NT2/D1 (cell line): ENCODE measurements at regions not wholly inside any gene's neighbourhood (a gene's known extent, or its start where the extent isn't known, plus 50 kb on each side); places are given as distances from the start of the nearest gene placed in this dataset.

ENCODE experiments used
- SUZ12 ChIP-seq: IDR thresholded peaks from 2 replicates; pipeline ENCODE4 v1.6.1; 2011; ENCODE audit not compliant: insufficient read length, insufficient read depth; ENCODE audit errors: extremely low read depth
- YY1 ChIP-seq: IDR thresholded peaks from 2 replicates; pipeline ENCODE4 v1.6.1; 2011; ENCODE audit not compliant: insufficient read length, insufficient read depth

DNA sequence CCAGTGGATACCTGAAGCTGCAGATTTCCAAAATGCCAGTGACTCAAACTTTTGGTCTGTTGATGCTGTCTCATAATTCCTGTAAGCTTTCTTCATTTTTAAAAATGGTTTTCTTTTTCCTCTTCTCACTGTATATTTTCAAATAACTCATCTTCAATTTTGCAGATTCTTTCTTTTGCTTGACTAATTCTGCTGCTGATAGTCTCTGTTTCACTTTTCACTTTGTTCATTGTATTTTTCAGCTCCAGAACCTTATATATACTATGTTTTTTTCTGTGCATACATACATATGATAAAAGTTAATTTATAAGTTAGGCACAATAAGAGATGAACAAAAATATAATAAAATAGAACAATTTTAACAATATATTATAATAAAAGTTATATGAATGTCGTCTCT lies 237.7 kb upstream of the GPRIN3 start:
- TF ChIP-seq SUZ12 (no peak), YY1 (no peak)
